Nucleus accumbens (tissue), 56 donors: ENCODE measurements at regions not wholly inside any gene's neighbourhood (a gene's known extent, or its start where the extent isn't known, plus 50 kb on each side); places are given as distances from the start of the nearest gene placed in this dataset.
"Not testable (repeated sequence)": the region's sequence is repeated elsewhere in the genome, so short reads cannot be mapped to it uniquely, and the experiment has no call there.

Experiments used
- DNase-seq, 56 donors: peaks; one replicate each; lab custom pipeline; 2025; lab: John Stamatoyannopoulos, UW

DNA sequence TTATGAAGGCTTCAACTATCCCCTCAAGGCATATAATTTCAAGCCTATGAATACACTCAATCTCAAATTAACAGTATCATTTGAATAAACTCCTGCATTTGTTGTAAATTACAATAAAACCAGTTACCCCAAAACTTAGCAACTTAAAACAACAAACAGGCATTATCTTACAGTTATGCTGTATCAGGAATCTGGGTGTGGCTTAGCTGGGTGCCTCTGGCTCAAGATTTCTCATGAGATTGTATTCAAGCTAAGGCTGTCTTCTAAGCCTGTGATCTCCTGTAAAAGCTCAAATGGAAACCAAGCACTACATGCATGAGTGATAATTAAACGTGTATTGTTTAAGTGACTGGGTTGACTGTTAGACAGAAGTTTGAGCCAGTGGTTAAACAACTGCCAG, 341.0 kb upstream of the PHF14 start:
- DNase-seq: no peak

DNA sequence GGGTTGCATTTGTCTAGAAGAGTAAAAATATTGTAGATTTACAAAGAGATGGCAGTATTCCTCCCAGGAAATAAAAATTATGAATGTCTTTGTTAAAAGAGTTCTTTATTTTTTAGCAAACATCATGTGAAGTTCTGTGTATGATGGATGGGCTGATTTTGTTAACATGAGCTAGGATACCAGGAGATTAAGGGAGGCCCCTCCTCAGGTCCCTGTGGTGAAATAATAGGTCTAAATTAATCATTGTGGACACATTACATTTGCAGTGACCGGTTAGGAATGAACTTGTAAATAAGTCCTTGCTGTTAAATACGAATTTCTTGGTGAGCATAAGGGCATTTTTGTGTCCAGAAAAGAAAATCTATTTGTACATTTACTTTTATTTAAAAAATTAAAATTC, 339.4 kb upstream of the PHF14 start:
- DNase-seq: no peak

DNA sequence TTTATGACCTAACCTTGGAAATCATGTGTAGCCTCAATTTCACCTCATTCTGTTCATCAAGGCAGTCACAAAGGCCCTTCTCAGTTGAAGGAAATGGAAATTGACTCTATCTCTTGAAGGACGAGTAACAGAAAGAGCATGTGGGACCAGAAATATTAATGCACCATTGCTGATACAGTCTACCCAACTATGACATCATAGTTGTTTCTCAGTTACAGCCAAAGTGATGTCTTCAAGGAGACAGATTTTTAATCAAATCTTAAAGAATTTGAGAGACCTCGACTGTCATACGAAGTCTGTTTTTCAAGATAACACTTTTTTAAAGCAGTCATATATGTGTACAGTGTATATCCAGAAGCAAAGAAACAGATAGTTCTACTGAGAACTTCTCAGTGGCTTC, 335.7 kb upstream of the PHF14 start:
- no peak for DNase-seq

DNA sequence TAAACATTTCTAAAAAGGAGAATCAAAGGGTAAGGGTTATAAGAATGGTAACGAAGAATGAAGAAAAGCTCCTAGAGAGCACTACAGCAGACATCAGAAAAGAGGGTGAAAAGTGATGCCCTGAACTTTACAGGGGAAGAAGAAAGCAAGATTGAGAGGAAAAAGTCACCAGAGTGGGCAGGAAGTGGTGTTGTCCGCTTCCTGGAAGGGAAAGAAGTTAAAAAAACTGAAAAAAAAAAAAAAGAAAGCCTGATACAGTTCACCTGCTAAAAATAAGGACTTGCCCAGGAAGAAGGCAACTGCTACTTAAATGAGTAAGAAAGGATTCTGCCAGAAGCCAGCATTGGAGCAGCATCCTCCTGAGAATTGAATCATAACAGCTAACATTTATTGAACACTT, 330.1 kb upstream of the PHF14 start:
- DNase-seq: no peak

DNA sequence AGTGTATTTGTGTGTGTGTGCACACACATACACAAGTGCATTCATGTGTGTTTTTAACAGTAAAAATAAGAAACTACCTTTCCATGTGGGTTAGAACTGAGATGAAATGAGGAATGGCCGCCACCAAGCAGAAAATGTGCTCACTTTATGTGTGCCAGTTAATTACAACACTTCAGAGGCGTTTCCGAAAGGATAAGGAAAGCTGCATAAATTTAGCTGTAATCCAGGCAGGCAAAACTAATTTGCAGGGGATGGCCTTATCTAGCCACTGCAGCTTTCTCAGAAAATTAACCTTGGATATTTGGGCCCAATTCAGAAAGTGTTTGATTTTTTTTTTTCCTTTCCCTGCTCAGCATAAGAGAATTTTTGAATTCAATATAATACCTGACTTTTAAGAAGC, 328.8 kb upstream of the PHF14 start:
- no peak for DNase-seq

DNA sequence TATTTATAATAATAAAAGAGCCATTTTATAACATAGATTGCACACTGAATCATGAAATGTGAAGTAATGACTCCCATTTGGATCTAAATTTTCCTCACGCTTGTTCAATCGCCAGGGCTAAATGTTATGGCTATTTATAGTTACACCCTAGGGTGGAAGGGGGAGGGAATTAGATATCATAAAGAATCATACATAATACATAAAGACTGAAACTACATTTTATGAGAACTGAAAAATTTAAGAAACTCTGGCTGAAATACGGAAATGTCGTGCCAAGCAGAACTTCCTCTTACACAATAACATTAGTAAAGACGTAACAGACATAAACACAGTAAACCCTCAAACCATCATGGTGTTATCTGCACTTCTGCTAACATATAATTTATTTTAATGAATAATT, 327.5 kb upstream of the PHF14 start:
- DNase-seq: no peak

DNA sequence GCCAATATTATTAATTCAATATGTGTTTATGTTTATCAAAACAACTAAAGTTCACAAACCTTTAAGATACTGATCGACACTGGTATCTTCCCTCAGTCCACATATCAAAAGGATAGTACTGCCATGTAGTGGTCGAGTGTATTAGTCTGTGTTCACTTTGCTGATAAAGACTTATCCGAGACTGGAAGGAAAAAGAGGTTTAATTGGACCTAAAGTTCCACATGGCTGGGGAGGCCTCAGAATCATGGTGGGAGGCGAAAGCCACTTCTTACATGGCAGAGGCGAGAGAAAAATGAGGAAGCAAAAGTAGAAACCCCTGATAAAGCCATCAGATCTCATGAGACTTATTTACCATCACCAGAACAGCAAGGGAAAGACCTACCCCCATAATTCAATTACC, 325.4 kb upstream of the PHF14 start:
- no peak for DNase-seq

DNA sequence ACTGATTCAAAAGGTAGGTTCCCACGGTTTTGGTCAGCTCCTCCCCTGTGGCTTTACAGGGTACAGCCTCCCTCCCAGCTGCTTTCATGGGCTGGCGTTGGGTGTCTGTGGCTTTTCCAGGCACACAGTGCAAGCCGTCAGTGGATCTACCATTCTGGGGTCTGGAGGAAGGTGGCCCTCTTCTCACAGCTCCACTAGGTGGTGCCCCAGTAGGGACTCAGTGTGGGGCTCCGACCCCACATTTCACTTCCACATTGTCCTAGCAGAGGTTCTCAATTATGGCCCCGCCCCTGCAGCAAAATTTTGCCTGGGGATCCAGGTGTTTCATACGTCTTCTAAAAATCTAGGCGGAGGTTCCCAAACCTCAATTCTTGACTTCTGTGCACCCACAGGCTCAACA, 324.6 kb upstream of the PHF14 start:
- DNase-seq: not testable (repeated sequence)

DNA sequence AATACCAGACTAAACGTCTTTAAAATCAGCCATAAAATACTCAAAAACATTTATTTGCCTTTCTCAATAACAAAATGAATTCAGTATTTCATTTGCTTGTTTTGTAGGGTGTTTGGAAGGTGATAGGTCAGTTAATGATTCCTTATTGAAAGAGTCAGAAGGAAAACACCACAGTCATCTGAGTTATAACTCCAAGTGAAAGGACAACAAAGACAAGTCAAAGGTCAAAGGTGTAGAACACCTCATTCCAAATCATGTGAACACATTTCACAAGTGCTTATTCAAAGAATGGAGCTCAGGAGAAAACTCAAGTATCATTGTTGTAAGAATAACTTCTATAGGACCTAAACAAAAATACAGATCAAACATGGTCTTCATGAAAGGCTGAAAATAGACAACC, 318.6 kb upstream of the PHF14 start:
- DNase-seq: no peak

DNA sequence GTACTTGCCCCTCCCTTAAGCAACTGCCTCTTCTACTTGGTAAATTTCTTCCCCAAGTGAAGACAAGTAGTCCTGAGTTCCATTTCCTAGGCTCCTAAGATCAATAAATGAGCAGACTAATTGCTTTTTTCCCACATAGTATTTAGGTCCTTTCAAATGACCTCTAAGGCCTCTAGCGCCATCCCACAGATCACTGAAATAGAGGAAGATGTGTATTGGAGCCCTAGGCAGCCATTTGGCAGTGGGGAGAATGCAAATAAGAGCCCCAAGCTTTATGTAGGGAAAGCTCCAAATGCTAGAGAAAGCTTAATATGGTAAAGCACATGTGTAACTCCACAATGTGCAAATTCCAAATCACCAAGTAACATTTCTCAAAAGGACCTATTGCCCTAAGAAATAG, 316.5 kb upstream of the PHF14 start:
- DNase-seq: no peak

DNA sequence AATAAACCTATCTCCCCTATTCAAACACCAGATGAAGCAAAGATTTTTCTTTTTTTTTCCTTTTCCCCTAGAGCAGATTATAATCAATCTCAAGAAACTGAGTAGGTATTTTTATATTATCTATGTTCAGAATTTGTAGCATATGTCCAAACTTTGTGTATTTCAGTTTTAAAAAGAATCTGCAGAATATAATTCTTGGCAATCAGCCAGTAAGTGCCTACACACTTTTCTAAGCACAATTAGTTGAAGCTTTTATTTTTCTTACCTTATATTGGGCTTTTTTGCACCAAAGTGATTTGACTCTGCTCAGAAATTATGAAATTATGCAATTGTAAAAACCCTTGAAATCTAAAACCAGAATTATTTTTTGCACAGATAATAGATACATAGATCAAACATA, 315.8 kb upstream of the PHF14 start:
- DNase-seq: no peak

DNA sequence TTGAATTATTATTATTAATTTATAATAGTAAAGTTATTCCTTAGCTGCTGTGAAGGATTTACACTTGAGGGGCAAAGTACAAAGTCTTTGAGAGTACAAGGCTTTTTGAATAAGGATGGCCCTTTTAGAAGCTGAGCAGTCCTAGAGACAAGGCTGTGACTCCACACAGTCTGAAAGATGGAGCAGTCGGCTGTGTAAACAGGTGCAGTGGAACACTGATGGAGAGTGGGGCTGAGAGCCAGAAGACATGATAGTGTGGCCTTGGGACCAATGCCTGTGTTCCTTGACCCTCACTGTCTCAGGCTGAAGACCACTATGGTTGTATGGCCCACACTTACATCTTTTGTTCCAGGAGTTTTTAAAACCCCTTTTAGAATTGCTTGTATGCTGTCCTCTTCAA, 311.2 kb upstream of the PHF14 start:
- no peak for DNase-seq

DNA sequence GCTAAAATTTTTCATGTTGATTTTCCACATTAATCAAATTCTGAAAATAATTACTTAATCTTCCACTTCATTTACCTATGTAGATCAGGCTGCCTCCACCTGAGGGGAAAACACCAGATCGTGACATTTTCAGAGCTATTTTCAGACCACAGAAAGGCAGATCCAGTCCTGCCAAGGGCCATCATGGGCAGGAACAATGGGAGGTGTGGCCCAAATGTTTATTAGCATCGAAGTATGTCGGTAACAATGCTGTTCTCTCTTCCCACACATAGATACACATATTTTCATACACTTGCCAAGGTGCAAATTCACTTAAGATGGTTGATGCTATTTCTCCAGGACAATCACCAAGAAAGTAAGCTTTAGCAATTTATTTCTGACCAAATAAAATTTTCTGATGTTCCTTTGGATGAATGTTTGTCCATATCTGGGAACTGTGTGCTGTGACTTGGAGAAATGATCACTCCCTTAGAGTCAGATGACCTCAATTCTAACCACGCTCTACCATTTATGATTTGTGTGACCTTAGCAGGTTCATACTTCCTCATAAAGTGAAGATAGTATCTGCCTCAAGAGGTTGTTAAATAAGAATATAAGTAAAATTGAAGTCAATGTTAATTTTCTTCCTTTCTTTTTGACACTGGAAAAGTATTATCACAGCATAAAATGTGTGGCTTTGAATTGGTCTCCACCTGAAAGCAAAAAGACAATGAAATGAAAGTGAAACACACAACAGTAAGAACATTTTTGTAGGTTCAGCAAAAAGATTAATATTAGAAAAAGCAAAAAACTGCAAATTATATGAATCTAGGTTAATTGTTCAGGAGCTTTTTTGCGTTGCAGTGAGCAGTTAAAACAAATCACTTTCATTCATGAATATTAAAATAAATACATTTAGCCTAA, 310.4 kb upstream of the PHF14 start:
- no peak for DNase-seq

DNA sequence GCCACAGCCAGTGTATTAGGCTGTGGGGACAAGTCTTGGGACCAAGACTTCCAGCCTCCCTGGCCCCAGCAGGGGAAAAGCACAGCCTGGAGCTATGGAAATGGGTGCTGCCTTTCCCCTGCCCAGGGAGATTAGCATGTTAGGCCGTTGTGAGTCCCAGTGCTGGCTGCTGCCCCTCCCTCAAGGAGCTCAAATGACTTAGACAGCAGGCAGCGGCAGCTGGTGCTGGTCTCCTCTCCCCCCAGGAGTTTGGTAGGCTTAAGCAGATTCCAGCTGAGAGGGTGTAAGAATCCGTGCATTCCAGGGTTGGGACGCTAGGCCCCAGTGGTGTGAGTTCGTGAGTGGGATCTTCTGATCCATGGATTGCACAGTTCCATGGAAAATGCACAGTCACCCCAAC, 301.5 kb upstream of the PHF14 start:
- no peak for DNase-seq

DNA sequence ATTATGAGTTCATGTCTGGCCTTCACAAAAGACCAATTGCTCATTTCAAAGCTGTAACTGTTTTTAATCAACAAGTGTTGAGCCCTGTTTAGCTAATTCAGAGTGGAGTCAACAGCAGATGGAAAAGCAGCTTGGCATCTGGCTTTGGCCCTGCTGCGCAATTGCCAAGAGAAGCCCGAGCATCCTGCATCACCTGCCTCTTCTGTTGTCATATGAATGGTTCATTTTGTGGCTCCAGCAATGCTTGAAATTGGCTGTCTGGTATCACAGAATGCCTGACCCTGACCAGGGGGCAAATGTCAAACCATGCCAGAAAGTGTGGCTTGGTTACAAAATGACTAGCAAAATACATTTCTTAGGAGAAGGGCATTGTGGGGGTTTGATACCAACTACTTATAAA, 296.5 kb upstream of the PHF14 start:
- no peak for DNase-seq

DNA sequence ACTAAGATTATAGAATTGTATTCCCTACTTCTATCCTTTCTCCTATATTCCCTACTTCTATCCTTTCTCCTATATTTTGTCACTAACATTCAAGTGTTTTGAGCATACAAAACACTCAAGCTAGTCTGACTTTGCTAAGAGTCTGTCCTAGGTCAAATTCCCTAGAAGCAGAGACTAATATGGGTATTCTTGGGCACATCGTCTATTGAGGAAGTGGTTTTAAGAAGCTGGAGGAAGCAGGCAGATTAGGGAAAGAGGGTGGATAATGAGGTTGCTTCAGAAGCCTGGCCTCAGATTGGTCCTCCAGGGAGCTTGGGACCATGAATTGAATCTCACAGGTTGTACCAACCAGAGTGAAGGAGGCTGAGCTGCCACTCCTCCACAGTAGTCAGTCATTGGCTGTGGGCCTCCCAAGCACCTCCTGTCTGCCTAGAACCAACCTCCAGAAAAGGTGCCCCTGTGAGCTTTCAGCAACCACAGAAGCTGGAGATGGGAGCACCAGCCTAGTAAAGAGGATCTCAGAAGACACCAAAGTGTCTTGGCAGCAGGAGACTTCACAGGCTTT, 295.9 kb upstream of the PHF14 start:
- no peak for DNase-seq

DNA sequence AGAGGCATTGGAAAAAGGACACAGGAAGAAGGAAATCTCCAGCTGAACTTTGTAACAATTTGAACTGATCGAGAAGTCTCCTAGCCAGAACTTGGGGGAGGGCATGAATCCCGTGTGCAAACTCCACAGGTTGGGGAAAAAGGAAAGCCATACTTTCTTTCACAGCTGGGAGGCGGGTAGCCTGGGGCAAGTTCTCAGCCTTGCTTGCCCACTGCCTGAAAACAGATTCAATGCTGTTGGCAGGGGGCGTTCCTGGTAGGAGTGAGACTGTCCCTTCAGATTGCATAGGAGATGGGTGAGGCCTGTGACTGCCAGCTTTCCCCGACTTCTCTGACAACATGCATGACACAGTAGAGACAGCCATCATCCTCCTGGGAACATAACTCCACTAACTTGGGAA, 289.1 kb upstream of the PHF14 start:
- DNase-seq: no peak

DNA sequence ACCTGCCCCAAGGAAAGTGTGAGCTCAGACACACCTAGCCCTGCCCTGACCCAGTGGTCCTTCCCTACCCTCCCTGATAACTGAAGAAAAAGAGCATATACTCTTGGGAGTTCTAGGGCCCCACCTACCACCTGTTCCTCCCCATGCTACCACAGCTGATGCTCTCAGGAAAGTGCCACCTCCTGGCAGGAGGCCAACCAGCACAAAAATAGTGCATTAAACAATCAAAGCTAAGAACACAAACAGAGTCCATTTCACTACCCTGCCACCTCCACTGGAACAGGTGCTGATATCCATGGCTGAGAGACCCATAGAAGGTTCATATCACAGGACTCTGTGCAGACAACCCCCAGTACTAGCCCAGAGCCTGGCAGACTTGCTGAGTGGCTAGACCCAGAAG, 288.6 kb upstream of the PHF14 start:
- DNase-seq: no peak

DNA sequence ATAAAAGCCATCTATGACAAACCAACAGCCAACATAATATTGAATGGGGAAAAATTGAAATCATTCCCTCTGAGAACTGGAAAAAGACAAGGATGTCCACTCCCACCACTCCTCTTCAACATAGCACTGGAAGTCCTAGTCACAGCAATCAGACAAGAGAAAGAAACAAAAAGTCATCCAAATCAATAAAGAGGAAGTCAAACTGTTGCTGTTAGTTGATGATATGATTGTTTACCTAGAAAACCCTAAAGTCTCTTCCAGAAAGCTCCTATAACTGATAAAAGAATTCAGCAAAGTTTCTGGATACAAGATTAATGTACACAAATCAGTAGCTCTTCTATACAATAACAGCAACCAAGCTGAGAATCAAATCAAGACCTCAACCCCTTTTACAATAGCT, 285.1 kb upstream of the PHF14 start:
- no peak for DNase-seq

DNA sequence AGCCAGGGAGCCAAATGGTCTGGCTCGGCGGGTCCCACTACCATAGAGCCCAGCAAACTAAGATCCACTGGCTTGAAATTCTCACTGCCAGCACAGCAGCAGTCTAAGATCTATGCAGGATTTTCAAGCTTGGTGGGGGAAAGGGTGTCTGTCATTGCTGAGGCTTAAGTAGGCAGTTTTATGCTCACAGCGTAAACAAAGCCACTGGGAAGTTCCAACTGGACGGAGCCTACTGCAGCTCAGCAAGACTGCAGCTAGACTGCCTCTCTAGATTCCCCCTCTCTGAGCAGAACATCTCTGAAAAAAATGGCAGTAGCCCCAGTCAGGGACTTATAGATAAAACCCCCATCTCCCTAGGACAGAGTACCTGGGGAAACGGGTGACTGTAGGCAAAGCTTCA, 277.6 kb upstream of the PHF14 start:
- no peak for DNase-seq

DNA sequence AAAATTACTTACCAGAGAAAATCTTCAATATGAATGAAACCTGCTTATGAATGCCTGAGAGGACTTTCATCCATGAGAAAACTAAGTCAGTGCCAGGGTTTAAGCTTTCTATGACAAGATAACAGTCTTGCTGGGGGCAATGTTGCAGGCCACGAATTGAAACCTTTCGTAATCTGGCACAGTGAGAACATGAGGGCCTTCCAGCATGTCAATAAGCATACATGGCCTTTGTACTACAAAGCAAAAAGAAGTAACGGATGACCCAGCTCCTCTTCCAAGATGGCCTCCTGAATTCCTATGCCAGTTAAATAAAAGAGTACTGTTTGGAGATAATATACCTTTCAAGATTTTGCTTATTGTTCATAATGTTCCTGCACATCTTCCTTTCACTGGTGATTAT, 270.6 kb upstream of the PHF14 start:
- no peak for DNase-seq

DNA sequence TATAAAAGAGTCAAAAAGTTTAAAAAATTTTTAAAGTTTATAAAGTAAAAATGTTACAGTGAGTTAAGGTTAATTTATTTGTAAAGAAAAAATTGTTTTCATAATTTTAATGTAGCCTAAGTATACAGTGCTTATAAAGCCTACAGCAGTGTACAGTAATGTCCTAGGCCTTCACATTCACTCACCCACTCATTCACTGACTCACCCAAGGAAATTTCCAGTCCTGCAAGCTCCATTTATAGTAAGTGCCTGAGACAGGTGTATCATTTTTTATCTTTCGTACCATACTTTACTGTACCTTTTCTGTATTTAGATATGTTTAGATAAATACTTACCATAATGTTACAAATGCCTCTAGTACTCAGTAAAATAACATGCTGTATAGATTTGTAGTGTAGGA, 269.7 kb upstream of the PHF14 start:
- DNase-seq: no peak

DNA sequence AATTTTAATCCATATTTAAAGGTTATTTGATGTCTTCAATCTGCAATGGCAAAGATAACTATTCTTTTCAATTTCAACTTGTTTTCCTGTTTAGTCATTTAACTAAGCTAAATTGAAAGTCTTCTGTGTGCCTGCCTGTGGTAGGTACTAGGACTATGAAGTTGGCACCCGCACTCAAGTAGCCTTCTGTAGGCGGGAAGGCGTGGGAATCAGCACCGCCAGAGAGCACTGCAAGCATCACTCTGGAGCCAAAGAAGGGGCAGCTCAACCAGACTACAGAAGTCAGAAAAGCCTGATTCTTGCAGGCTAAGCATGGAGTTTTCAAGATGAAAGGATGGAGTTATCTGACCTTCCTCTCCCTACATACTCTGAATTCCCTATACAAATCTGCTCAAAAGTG, 269.0 kb upstream of the PHF14 start:
- DNase-seq: no peak
